Tibial nerve (tissue), 4 donors: ENCODE measurements at regions not wholly inside any gene's neighbourhood (a gene's known extent, or its start where the extent isn't known, plus 50 kb on each side); places are given as distances from the start of the nearest gene placed in this dataset.

Experiments
- CTCF ChIP-seq, 5 experiments: fragments of 200-600 bp in 3 of 5; fragments of 450-650 bp in 2 of 5; sonication (generic) in 3 of 5; IDR thresholded peaks; one replicate each; pipeline ENCODE4 v1.5.1; 2016 to 2019; ENCODE audit warnings: antibody characterized with exemption in 5 of 5, mild to moderate bottlenecking in 3 of 5, moderate library complexity in 2 of 5
- EP300 ChIP-seq, 2 donors: sonication (generic); formaldehyde crosslinking; IDR thresholded peaks; one replicate each; pipeline ENCODE4 v1.6.1; 2017; ENCODE audit warnings: antibody characterized with exemption in 2 of 2, mild to moderate bottlenecking in 1 of 2
- POLR2A ChIP-seq, 2 donors: fragments of 450-650 bp; IDR thresholded peaks; one replicate each; pipeline ENCODE4 v1.6.1; 2017; ENCODE audit warnings: antibody characterized with exemption in 2 of 2, mild to moderate bottlenecking in 2 of 2, moderate library complexity in 2 of 2

- TF ChIP-seq POLR2A (IDR thresholded peaks at IDR 0.05) = no peak
- TF ChIP-seq CTCF (IDR thresholded peaks at IDR 0.05) = no peak
- TF ChIP-seq EP300 (IDR thresholded peaks at IDR 0.05) = no peak
These were observed 535.5 kb upstream of the B3GAT1 start for GRCh38 chr11:134947556-134947955.
